Hematopoietic multipotent progenitor cell treated with erythropoietin and hydrocortisone succinate and interleukin-3 and kit ligand, for 4 days (in vitro differentiated cells): ENCODE measurements at regions not wholly inside any gene's neighbourhood (a gene's known extent, or its start where the extent isn't known, plus 50 kb on each side); places are given as distances from the start of the nearest gene placed in this dataset.

Experiments used
- DNase-seq: peaks from one replicate; pipeline ENCODE4 v3.0.0-alpha.2; 2015

DNA sequence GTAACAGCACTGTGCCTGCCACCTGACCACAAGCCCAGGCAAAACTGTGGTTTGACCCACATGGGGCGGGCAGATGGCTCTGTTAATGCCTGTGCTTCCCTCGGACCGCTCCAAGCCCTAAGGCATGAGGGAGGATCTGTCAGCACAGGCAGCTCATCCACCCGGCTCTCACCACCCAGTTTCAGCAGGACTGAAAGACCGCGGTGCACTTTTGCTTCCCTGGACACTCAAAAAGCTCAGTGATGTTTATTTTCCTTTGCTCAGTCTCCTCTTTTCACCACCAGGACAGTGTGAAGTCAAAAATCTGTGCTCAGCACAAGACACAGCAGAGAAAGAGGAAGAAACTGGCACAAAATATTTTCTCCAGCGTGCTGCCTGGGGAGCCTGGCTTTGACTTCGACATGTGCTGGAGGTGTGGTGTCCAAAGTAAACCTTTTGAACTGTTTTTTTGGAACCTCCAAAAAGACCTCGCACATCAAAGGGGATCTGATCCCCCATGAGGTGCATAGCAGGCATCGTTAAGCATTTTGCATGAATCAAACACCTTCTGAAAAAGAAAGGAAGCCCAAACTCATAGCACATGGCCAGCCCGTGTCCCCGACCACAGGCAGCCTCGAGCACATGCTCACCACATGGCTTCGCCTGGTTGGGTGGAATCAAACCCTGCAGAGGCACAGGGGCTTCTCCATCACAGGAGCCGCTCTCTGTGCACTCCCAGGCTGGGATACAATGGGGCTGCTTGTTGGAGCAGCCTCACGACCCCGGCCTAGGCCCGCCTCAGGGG, 441.7 kb upstream of the JARID2 start:
- DNase-seq = no peak

DNA sequence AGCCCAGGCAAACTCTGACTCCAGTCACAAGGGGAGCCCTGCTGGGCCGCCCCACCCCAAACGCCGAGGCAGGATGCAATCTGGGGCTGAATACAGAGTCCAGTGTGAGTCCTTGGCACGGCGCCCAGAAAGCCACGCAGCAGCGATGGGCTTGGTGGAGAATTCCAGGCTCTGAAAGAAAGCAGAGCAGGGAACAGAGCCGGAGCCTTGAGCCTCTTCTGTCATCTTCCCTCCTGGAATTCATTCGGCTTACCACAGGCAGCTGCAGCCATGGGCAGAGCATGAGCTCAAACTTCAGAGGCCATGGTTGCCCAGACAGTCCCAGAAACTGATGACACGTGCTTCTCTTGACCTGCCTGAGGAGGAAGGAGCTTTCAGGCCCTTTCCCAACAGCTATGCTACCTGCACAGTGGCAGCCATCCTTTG, 441.1 kb upstream of the JARID2 start:
- DNase-seq = no peak

DNA sequence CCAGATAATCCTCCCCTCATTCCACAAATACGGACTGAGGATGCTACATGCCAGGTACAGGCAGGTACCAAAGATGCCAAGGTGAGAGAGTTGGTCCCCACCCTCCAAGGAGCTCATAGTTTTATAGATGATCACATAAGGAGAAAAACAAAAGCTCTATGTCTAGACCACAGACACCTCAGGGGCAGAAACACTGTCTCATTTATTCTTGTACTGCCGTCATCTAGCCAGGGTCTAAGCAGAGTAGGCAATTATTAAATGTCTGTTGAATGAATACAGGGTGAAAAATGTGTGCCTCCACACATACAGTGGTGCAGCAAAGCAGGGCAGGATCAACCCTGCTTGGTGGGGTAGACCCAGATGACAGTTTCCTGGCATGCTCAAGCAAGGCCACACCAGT, 439.8 kb upstream of the JARID2 start:
- DNase-seq = no peak

DNA sequence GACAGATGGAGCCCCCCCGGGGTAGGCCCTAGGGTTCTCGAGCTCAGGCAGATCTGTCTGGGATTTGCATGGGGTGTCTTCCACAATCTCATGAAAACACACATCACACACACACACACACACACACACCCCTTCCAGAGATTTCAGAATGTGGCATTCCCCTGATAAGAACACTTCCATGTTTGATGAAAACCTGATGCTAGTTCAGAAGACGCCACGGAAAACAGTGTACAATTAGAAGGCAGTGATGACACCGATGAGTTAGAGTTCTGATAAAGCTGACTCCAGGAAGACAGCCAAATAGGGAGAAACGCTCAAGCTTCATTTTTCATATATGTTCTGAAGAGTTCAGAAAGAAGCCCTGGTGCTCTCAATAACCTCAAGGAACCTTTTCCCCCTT, 438.7 kb upstream of the JARID2 start:
- DNase-seq = no peak

DNA sequence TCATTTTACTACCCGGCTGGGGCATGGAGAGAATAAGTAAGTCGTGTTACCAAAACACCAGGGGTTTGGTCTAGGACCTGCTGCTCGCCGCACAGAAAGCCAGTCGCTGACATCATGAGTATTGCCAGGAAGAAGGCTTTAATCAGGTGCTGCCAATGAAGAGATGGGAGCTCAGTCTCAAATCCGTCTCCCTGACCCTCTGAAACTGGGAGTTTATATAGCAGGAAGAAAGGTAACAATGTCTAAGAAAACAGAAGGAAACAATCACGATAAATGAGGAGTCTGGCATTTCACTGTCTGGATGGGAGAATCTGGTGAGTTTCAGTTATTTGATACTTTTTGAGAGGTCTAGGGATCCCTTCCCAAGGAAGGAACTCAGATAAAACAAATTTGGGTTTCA, 437.9 kb upstream of the JARID2 start:
- DNase-seq = no peak

DNA sequence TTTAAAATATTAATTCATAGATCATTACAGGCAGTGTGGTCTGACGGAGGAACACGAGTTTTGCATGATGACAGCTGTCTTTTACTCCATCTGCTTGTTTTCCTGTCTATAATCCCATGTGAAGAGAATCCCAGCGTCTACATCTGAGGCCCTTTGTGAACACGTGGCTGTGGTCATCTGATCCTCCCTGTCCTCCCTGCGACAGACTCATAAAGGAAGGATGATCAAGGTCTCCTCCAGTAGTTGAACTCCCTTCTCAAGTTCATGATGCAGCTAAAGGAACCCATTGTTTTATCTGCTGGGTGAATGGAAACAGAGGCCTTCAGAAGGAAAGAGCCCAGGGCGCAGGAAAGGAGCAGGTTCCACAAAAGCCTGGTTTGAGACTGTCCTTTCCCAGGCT, 435.8 kb upstream of the JARID2 start:
- no peak for DNase-seq

- DNase-seq = no peak
These were observed 434.0 kb upstream of the JARID2 start for GRCh38 chr6:14811775-14812428.

- DNase-seq = no peak
These were observed 431.9 kb upstream of the JARID2 start for GRCh38 chr6:14814016-14814415.

DNA sequence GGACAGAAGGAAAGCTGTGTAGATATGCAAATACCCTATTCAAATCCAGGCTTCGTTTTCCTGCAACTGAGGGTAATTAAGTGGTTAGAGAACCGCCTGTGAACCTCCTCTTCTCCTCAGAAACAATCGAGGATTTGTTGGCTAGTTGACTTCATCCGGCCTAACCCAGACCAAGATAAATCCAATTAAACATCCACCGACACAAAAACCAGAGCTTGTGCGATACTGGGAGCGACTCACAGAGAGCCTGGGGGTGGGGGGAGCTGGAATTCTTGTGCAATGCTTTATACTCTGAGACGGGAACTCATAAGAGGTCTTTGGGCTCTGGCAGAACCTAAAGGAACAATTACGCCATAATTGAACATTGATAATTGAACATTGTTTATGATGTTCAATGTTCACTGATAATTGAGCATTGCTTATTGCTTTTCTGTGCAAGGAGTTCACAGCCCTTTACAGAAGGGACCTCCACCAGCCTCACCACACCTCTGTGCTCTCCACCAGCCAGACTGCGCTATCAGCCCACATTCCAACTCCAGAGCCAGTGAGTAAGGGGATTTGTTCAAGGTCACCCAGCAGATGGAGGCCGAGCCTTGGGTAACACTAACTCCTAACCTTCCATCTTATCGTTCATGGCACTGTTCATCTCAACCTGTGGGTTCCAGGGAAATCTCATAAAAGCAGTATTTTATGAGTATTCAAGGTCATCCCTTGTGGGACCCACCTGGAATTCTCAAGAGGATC, 429.6 kb upstream of the JARID2 start:
- DNase-seq = no peak

DNA sequence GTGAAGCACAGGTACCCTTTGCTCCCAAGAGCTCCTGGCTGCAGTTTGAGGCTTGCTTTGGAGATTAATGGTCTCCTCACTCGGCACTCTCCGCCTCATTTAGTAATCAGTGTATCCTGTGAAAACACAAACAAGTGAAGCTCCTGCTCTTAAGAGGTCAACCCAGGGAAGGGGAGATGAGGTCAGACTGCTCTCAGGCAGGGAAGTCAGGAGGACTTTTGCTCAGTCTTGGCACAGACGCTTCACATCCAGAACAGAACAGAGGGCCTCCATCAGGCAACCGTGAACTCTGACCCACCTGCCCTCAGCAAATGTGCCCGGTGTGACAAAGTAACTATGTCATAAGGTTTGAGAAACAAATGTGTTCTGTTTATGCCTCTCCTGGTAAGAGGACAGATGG, 428.8 kb upstream of the JARID2 start:
- DNase-seq = no peak

- peak; percentile 32 for DNase-seq
These were observed 427.4 kb upstream of the JARID2 start for GRCh38 chr6:14818422-14818884.

- no peak for DNase-seq
These were observed 426.9 kb upstream of the JARID2 start for GRCh38 chr6:14819001-14819400.

- no peak for DNase-seq
These were observed 425.9 kb upstream of the JARID2 start for GRCh38 chr6:14819840-14820420.

GRCh38 chr6:14822012-14822553, 423.8 kb upstream of the JARID2 start:
- no peak for DNase-seq

DNA sequence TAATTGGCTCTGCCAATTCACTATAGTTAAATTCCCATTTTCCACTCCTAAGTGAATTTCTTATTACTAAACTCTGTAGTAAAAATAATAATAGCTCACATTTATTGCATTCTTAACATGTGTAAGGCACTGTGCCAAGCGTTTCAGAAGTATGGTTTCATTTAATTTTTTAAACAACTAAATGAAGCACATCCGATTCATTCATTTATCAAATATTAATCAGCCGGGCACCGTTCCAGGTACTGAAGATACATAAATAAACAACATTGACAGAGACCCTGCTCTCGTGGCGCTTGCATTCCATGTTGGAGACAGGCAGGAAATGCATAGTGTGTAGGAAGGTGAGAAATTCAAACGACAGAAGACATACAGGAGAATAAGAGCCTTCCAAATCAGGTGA, 423.2 kb upstream of the JARID2 start:
- DNase-seq = no peak

DNA sequence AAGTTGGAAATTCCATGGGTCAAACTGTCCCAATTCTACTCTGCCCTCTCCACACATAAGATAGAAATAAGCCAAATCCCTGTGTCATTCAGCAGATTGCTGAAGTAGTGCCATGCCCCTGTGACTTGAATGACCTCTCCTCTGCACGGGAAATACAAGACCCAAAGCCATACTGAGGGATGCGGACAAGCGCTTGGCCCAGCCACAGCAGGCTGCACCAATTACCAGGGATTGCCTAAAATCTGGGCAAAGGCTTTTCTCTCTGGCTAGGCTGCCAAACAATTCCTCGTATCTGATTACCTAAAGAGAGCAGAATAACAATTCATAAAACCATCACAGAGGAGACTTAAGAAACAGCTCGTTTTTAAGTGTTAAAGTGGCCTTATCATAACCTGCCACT, 421.8 kb upstream of the JARID2 start:
- no peak for DNase-seq

DNA sequence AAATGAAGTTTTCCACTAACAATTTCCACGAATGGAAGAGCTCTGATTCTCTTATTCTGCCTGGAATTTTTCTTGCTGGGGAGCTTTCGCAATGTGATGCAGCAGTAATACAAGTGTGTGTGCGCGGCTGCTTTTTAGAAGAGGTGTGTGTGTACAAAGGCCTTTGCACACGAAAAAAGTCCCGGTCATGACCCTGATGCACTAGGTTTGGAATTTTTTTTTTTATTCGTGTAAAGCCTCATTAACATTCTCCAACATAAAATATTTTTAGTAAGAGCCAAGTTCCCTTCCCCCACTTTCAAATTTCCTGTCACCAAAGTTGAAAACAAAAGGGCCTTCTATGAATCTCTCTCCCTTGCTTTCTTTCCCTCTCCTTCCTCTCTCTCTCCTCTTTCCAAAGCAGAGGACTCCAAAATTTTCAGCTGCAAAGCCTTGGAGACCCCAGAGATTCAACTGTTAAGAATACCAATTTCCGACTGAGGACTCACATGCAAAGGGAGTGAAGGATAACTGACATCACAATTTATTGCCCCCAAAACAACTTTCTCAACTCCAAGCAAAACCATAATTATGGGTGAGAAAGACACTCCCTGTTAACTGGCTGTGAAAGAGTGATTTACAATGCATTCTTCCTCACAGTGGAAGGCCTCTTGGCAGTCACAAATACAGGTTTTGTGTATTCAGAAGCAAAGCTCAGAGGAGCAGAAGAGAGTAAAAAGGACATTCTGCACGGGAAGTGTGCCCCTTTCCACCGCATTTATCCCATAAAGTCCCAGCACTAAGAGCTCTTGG, 421.2 kb upstream of the JARID2 start:
- DNase-seq = no peak

DNA sequence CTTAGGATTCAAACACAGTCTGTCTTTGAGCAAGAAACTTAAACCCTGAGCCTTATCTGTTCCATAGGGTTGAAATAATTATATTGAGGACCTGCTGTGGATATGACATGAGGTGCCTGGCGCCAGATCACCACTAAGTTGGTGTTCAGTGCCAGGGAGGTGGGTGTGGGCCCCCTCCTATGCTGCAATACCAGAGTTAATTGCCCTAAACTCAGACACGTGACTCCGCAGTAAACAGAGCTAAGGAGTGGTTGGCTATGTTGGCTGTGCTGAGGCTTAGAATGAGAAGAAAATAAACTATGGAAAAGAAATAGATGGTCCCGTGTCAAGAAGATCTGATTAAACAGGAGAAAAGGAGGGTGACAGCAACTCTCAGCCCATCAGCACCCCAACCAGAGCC, 419.4 kb upstream of the JARID2 start:
- DNase-seq = no peak

DNA sequence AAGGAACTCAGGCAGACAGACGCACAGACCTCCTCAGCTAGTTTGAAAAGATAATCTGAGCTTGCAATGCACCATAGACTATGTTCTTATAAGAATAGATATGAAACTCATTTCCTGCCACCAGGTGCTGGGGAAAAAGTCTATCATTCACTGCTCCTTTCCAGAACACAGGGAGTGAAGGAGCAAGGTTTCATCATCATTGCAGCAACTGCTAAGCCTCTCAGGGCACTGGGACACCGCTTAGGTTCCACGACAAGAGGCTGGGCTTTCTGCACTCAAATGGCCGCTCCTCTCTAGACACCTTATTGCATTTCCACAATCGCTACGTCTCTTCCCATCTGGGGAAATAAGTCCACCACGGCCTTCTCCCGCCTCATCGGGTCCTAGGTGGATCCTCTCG, 418.5 kb upstream of the JARID2 start:
- DNase-seq = no peak

DNA sequence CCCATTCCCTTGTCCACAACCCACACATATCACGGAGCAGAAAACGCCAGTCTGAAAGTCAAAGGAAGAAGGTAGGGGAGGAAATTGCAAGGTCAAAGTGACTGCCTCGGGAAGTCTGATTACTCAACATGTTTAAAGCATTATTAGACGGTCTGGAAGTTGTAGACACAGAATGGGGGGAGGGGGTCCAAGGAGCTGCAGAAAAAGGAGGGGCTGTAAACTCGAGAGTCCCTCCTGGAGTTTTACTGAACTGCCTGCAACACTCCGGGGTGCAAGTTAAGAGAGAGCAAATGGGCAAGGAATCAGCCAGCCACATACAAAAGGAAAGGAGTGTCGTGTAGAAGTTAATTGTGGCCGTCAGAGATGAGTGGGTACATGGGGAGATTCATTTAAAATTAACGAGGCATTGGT, 417.7 kb upstream of the JARID2 start:
- no peak for DNase-seq

- no peak for DNase-seq
These were observed 414.8 kb upstream of the JARID2 start for GRCh38 chr6:14831070-14831469.

GRCh38 chr6:14831937-14832336, 413.9 kb upstream of the JARID2 start:
- no peak for DNase-seq
